Activated T-helper 17 cell treated with anti-CD3 and anti-CD28 coated beads, Interleukin-2, amount 50 U/mL, for 72 hours (primary cell): ENCODE measurements at regions not wholly inside any gene's neighbourhood (a gene's known extent, or its start where the extent isn't known, plus 50 kb on each side); places are given as distances from the start of the nearest gene placed in this dataset.
"Not testable (repeated sequence)": the region's sequence is repeated elsewhere in the genome, so short reads cannot be mapped to it uniquely, and the experiment has no call there.

ENCODE experiments used
- ATAC-seq: fragments of 150-1000 bp; cut with Tn5 transposase; replicated peaks from 2 replicates; pipeline ENCODE4 v1.10.0; 2021; ENCODE audit warnings: mild to moderate bottlenecking, moderate library complexity
- H3K27ac Mint-ChIP-seq: one replicate; pipeline ENCODE4 v1.8.0; 2022; ENCODE audit warnings: mixed read lengths
- H3K27me3 Mint-ChIP-seq: one replicate; pipeline ENCODE4 v1.8.0; 2022; ENCODE audit warnings: mixed read lengths
- H3K36me3 Mint-ChIP-seq: one replicate; pipeline ENCODE4 v1.8.0; 2022; ENCODE audit warnings: low read depth, mild to moderate bottlenecking, mixed read lengths
- H3K4me1 Mint-ChIP-seq: one replicate; pipeline ENCODE4 v1.8.0; 2022; ENCODE audit warnings: mixed read lengths
- H3K4me3 Mint-ChIP-seq: one replicate; pipeline ENCODE4 v1.8.0; 2022; ENCODE audit warnings: mild to moderate bottlenecking, mixed read lengths
- H3K9me3 Mint-ChIP-seq: one replicate; pipeline ENCODE4 v1.8.0; 2022; ENCODE audit warnings: mixed read lengths

- H3K27ac Mint-ChIP-seq, result no peak overlapping the region
- no peak for ATAC-seq
- no peaks in the 10 kb centered on the region for H3K36me3 Mint-ChIP-seq
- peaks cover 10% of the 10 kb centered on the region for H3K9me3 Mint-ChIP-seq
- no peak overlapping the region for H3K4me3 Mint-ChIP-seq
- no peaks in the 10 kb centered on the region for H3K27me3 Mint-ChIP-seq
- no peaks in the 10 kb centered on the region for H3K4me1 Mint-ChIP-seq
These were observed 215.8 kb upstream of the SMIM31 start for GRCh38 chr4:164538097-164538496.

- no peaks in the 10 kb centered on the region for H3K4me1 Mint-ChIP-seq
- no peak overlapping the region for H3K27ac Mint-ChIP-seq
- H3K27me3 Mint-ChIP-seq, result no peaks in the 10 kb centered on the region
- H3K4me3 Mint-ChIP-seq, result no peak overlapping the region
- no peaks in the 10 kb centered on the region for H3K36me3 Mint-ChIP-seq
- H3K9me3 Mint-ChIP-seq, result peaks cover 17% of the 10 kb centered on the region
- ATAC-seq, result no peak
These were observed 212.9 kb upstream of the SMIM31 start for GRCh38 chr4:164540987-164541386.

GRCh38 chr4:164542431-164542830, 211.5 kb upstream of the SMIM31 start:
- Mint-ChIP-seq H3K27me3 (no peaks in the 10 kb centered on the region), H3K36me3 (no peaks in the 10 kb centered on the region), H3K27ac (no peak overlapping the region), H3K4me1 (no peaks in the 10 kb centered on the region), H3K4me3 (no peak overlapping the region), H3K9me3 (peaks cover 17% of the 10 kb centered on the region)
- ATAC-seq, result no peak

GRCh38 chr4:164550989-164551712, 202.8 kb upstream of the SMIM31 start:
- no peak overlapping the region for H3K27ac Mint-ChIP-seq
- no peaks in the 10 kb centered on the region for H3K4me1 Mint-ChIP-seq
- no peaks in the 10 kb centered on the region for H3K27me3 Mint-ChIP-seq
- ATAC-seq, result no peak
- no peaks in the 10 kb centered on the region for H3K36me3 Mint-ChIP-seq
- no peak overlapping the region for H3K4me3 Mint-ChIP-seq
- peaks cover 3% of the 10 kb centered on the region for H3K9me3 Mint-ChIP-seq

- H3K36me3 Mint-ChIP-seq, result no peaks in the 10 kb centered on the region
- H3K27ac Mint-ChIP-seq, result no peak overlapping the region
- H3K9me3 Mint-ChIP-seq, result peaks cover 3% of the 10 kb centered on the region
- no peak overlapping the region for H3K4me3 Mint-ChIP-seq
- no peak for ATAC-seq
- H3K27me3 Mint-ChIP-seq, result no peaks in the 10 kb centered on the region
- no peaks in the 10 kb centered on the region for H3K4me1 Mint-ChIP-seq
These were observed 202.3 kb upstream of the SMIM31 start for GRCh38 chr4:164551713-164552040.

- Mint-ChIP-seq H3K9me3 (peaks cover 4% of the 10 kb centered on the region), H3K4me3 (no peak overlapping the region), H3K27me3 (no peaks in the 10 kb centered on the region), H3K27ac (no peak overlapping the region), H3K4me1 (no peaks in the 10 kb centered on the region), H3K36me3 (no peaks in the 10 kb centered on the region)
- ATAC-seq, result no peak
These were observed 182.1 kb upstream of the SMIM31 start for GRCh38 chr4:164571593-164572390.

GRCh38 chr4:164572877-164573279, 181.1 kb upstream of the SMIM31 start:
- Mint-ChIP-seq H3K36me3 (no peaks in the 10 kb centered on the region), H3K4me3 (no peak overlapping the region), H3K27ac (no peak overlapping the region), H3K9me3 (peaks cover 7% of the 10 kb centered on the region), H3K4me1 (no peaks in the 10 kb centered on the region), H3K27me3 (no peaks in the 10 kb centered on the region)
- ATAC-seq, result no peak

GRCh38 chr4:164575861-164576260, 178.1 kb upstream of the SMIM31 start:
- Mint-ChIP-seq H3K9me3 (peaks cover 7% of the 10 kb centered on the region), H3K4me1 (no peaks in the 10 kb centered on the region), H3K27me3 (no peaks in the 10 kb centered on the region), H3K27ac (no peak overlapping the region), H3K4me3 (no peak overlapping the region), H3K36me3 (no peaks in the 10 kb centered on the region)
- ATAC-seq, result no peak

GRCh38 chr4:164579270-164579942, 174.5 kb upstream of the SMIM31 start:
- Mint-ChIP-seq H3K36me3 (no peaks in the 10 kb centered on the region), H3K27me3 (peaks cover 4% of the 10 kb centered on the region), H3K4me1 (no peaks in the 10 kb centered on the region), H3K9me3 (peaks cover 10% of the 10 kb centered on the region), H3K27ac (no peak overlapping the region), H3K4me3 (no peak overlapping the region)
- ATAC-seq, result no peak

- H3K9me3 Mint-ChIP-seq, result peaks cover 4% of the 10 kb centered on the region
- no peaks in the 10 kb centered on the region for H3K36me3 Mint-ChIP-seq
- H3K4me1 Mint-ChIP-seq, result no peaks in the 10 kb centered on the region
- no peaks in the 10 kb centered on the region for H3K27me3 Mint-ChIP-seq
- ATAC-seq, result no peak
- no peak overlapping the region for H3K27ac Mint-ChIP-seq
- no peak overlapping the region for H3K4me3 Mint-ChIP-seq
These were observed 162.3 kb upstream of the SMIM31 start for GRCh38 chr4:164591666-164592065.

GRCh38 chr4:164595751-164596150, 158.2 kb upstream of the SMIM31 start:
- Mint-ChIP-seq H3K4me1 (no peaks in the 10 kb centered on the region), H3K27ac (no peak overlapping the region), H3K27me3 (peaks cover 3% of the 10 kb centered on the region), H3K36me3 (no peaks in the 10 kb centered on the region), H3K4me3 (no peak overlapping the region), H3K9me3 (peaks cover 4% of the 10 kb centered on the region)
- no peak for ATAC-seq

GRCh38 chr4:164596318-164596878, 157.5 kb upstream of the SMIM31 start:
- Mint-ChIP-seq H3K9me3 (peaks cover 4% of the 10 kb centered on the region), H3K4me3 (no peak overlapping the region), H3K27ac (no peak overlapping the region), H3K36me3 (no peaks in the 10 kb centered on the region), H3K27me3 (peaks cover 3% of the 10 kb centered on the region), H3K4me1 (no peaks in the 10 kb centered on the region)
- ATAC-seq, result no peak

GRCh38 chr4:164596927-164597326, 157.0 kb upstream of the SMIM31 start:
- Mint-ChIP-seq H3K4me3 (no peak overlapping the region), H3K27me3 (peaks cover 3% of the 10 kb centered on the region), H3K36me3 (no peaks in the 10 kb centered on the region), H3K4me1 (no peaks in the 10 kb centered on the region), H3K9me3 (peaks cover 4% of the 10 kb centered on the region), H3K27ac (no peak overlapping the region)
- ATAC-seq, result no peak

GRCh38 chr4:164601653-164602052, 152.3 kb upstream of the SMIM31 start:
- Mint-ChIP-seq H3K36me3 (no peaks in the 10 kb centered on the region), H3K4me1 (no peaks in the 10 kb centered on the region), H3K9me3 (peaks cover 4% of the 10 kb centered on the region), H3K27me3 (peaks cover 3% of the 10 kb centered on the region), H3K4me3 (no peak overlapping the region), H3K27ac (no peak overlapping the region)
- no peak for ATAC-seq

- ATAC-seq, H3K4me1 Mint-ChIP-seq, H3K9me3 Mint-ChIP-seq, H3K4me3 Mint-ChIP-seq, H3K36me3 Mint-ChIP-seq, H3K27ac Mint-ChIP-seq, H3K27me3 Mint-ChIP-seq: not testable (repeated sequence)
These were observed 148.1 kb upstream of the SMIM31 start for GRCh38 chr4:164605791-164606190.
